Naive thymus-derived CD8-positive, alpha-beta T cell (primary cell): ENCODE measurements at regions not wholly inside any gene's neighbourhood (a gene's known extent, or its start where the extent isn't known, plus 50 kb on each side); places are given as distances from the start of the nearest gene placed in this dataset.
"Not testable (repeated sequence)": the region's sequence is repeated elsewhere in the genome, so short reads cannot be mapped to it uniquely, and the experiment has no call there.

Experiments used
- ATAC-seq, 2 donors: fragments of 150-1000 bp; cut with Tn5 transposase in 1 of 2; sonication (Bioruptor Pico), chemical (Tn5 transposase) in 1 of 2; 1 replicate in 1 of 2; 2 replicates in 1 of 2; pipeline ENCODE4 v1.10.0; 2021; ENCODE audit warnings: mild to moderate bottlenecking in 2 of 2, moderate library complexity in 2 of 2
- POLR2A ChIA-PET: fragments of 350-600 bp; sonication (Branson Sonifier 250); formaldehyde crosslinking; loops from one replicate; lab custom pipeline; 2021; ENCODE audit warnings: antibody characterized with exemption; lab: Charles Lee
- DNase-seq, 10 donors: peaks; one replicate each; pipeline versions ENCODE4 v3.0.0 to v3.0.0-alpha.2; 2020 to 2022
- H3K27ac Mint-ChIP-seq, 10 donors: one replicate each; pipeline ENCODE4 v1.8.0; 2020 to 2022; ENCODE audit warnings: mild to moderate bottlenecking in 10 of 10, mixed read lengths in 10 of 10, moderate library complexity in 4 of 10, inconsistent platforms in 1 of 10
- H3K27me3 Mint-ChIP-seq, 5 donors: one replicate each; pipeline ENCODE4 v1.8.0; 2021 to 2022; ENCODE audit warnings: mixed read lengths in 5 of 5
- H3K36me3 Mint-ChIP-seq, 3 donors: one replicate each; pipeline ENCODE4 v1.8.0; 2020 to 2022; ENCODE audit warnings: mixed read lengths in 3 of 3, mild to moderate bottlenecking in 2 of 3, inconsistent platforms in 1 of 3
- H3K4me1 Mint-ChIP-seq, 4 donors: one replicate each; pipeline ENCODE4 v1.8.0; 2021 to 2022; ENCODE audit warnings: mixed read lengths in 4 of 4
- H3K4me3 Mint-ChIP-seq, 10 donors: one replicate each; pipeline ENCODE4 v1.8.0; 2020 to 2022; ENCODE audit warnings: mild to moderate bottlenecking in 10 of 10, mixed read lengths in 10 of 10, moderate library complexity in 6 of 10, inconsistent platforms in 1 of 10
- H3K9me3 Mint-ChIP-seq, 9 donors: one replicate each; pipeline ENCODE4 v1.8.0; 2020 to 2022; ENCODE audit warnings: mixed read lengths in 9 of 9, mild to moderate bottlenecking in 3 of 9, inconsistent platforms in 1 of 9, moderate library complexity in 1 of 9

DNA sequence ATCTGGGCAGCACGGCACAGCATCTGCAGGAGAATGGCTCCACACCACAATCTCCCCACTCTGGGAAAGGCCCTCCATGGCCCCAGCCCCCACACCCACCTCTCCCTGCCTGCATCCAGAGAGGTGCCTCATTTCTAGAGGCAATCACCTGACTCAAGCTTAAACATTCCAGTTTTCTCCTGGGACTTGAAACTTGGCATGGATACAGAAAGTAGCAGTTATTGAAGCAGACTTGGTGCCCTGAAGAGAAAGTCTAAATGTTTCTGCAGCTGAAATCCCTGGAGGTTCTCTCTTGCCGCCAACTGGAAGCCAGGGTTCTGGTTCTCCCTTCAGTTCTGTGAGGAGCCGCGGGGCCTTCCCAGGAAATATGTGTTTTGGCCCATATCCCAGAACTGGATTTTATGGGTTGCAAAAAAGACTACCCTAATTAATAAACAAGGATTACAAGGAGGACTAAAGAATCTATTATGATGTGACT, 122.8 kb downstream of the SKIDA1 start:
- Mint-ChIP-seq H3K27ac (no peak overlapping the region), H3K27me3 (peaks cover 0 to 3% (median 0%) of the 10 kb centered on the region in 5 donors), H3K4me3 (no peak overlapping the region), H3K4me1 (peaks cover 6 to 14% (median 12%) of the 10 kb centered on the region in 4 donors), H3K9me3 (no peaks in the 10 kb centered on the region), H3K36me3 (no peaks in the 10 kb centered on the region)
- no peak for ATAC-seq
- no peak for DNase-seq
- POLR2A ChIA-PET, result no interaction called here

- Mint-ChIP-seq H3K27me3 (peaks cover 0 to 3% (median 2%) of the 10 kb centered on the region in 5 donors), H3K4me1 (peaks cover 0 to 1% (median under 1%) of the 10 kb centered on the region in 4 donors), H3K4me3 (no peak overlapping the region), H3K36me3 (no peaks in the 10 kb centered on the region), H3K9me3 (peaks cover 0 to 5% (median 0%) of the 10 kb centered on the region in 9 donors), H3K27ac (no peak overlapping the region)
- POLR2A ChIA-PET, result no interaction called here
- ATAC-seq (no peak), DNase-seq (no peak)
Observed at GRCh38 chr10:21401196-21401595, 124.3 kb downstream of the SKIDA1 start.

DNA sequence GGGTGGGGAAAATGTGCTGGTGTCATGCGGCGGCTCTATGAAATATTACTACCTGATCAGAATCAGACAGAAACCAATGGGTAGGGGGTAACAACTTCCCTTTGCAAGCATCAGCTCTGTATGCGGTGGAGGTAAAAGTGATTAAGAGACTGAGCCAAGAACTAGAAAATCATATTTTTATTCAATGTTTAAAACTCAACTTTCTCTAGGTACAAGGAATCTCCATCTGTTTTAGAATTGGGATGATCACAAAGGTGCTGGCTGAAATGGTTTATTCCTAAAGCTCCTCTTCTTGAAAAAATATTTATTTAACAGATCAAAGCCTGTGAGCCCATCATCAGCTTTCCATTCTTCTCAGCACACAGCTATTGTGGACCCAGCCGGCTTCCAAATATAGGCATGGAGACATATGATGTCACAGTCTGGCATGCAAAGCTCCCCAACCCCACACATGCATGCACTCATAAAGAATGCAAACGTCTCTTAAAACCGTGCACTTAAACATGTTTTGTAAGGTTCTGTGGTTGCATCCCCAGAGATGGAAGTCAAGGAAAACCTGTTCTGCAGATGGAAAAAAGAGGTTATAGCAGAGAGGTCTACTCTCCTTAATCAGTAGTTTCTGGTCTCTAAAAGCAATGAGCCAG, 126.0 kb downstream of the SKIDA1 start:
- Mint-ChIP-seq H3K4me3 (no peak overlapping the region), H3K27ac (no peak overlapping the region), H3K27me3 (peaks cover 0 to 4% (median 3%) of the 10 kb centered on the region in 5 donors), H3K36me3 (peaks cover 0 to 7% (median 4%) of the 10 kb centered on the region in 3 donors), H3K9me3 (peaks cover 0 to 15% (median 5%) of the 10 kb centered on the region in 9 donors), H3K4me1 (no peaks in the 10 kb centered on the region)
- DNase-seq (no peak), ATAC-seq (no peak)
- POLR2A ChIA-PET, result interaction anchor here (0.7 kb wide), 1 partner anchor 13 kb away, joined by 3 read pairs; no protein-coding TSS in a partner anchor

GRCh38 chr10:21398563-21399231, 126.8 kb downstream of the SKIDA1 start:
- H3K36me3 Mint-ChIP-seq, result peaks cover 0 to 7% (median 4%) of the 10 kb centered on the region in 3 donors
- no peak overlapping the region for H3K4me3 Mint-ChIP-seq
- no peaks in the 10 kb centered on the region for H3K4me1 Mint-ChIP-seq

DNA sequence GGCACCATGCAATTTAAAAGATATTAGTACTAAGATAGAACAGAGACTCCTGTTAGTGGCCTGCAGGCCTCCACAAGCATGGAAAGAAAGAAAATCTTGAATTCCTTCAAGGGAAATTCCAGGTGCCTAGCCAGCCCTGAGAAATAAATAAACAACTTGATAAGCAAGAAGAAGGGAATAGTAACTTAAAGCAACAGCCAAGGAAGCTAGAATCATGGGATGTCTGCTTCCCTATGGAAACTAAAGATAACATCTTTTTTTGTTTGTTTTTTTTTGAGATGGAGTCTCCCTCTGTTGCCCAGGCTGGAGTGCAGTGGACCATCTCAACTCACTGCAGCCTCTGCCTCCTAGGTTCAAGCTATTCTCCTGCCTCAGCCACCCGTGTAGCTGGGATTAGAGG, 128.6 kb downstream of the SKIDA1 start:
- H3K27me3 Mint-ChIP-seq, result peaks cover 0 to 4% (median 3%) of the 10 kb centered on the region in 5 donors
- H3K36me3 Mint-ChIP-seq, result peaks cover 0 to 7% (median 4%) of the 10 kb centered on the region in 3 donors
- peaks cover 0 to 20% (median 6%) of the 10 kb centered on the region in 9 donors for H3K9me3 Mint-ChIP-seq
- ATAC-seq (no peak), DNase-seq (no peak)
- no peaks in the 10 kb centered on the region for H3K4me1 Mint-ChIP-seq
- no peak overlapping the region for H3K4me3 Mint-ChIP-seq
- no peak overlapping the region for H3K27ac Mint-ChIP-seq
- POLR2A ChIA-PET, result no interaction called here

More at GRCh38 chr10:21398563-21399231, 126.8 kb downstream of the SKIDA1 start:
- ATAC-seq (no peak), DNase-seq (no peak)
- H3K27ac Mint-ChIP-seq, result no peak overlapping the region
- H3K27me3 Mint-ChIP-seq, result peaks cover 0 to 4% (median 3%) of the 10 kb centered on the region in 5 donors
- POLR2A ChIA-PET, result no interaction called here
- H3K9me3 Mint-ChIP-seq, result peaks cover 0 to 20% (median 6%) of the 10 kb centered on the region in 9 donors

GRCh38 chr10:21393931-21394330, 131.6 kb downstream of the SKIDA1 start:
- peaks cover 0 to 20% (median 6%) of the 10 kb centered on the region in 9 donors for H3K9me3 Mint-ChIP-seq
- H3K36me3 Mint-ChIP-seq, result peaks cover 0 to 7% (median 4%) of the 10 kb centered on the region in 3 donors
- no peaks in the 10 kb centered on the region for H3K4me1 Mint-ChIP-seq
- DNase-seq (no peak), ATAC-seq (no peak)
- peaks cover 0 to 8% (median 7%) of the 10 kb centered on the region in 5 donors for H3K27me3 Mint-ChIP-seq
- POLR2A ChIA-PET, result no interaction called here
- H3K4me3 Mint-ChIP-seq, result no peak overlapping the region
- no peak overlapping the region for H3K27ac Mint-ChIP-seq

GRCh38 chr10:21388589-21388988, 136.9 kb downstream of the SKIDA1 start:
- Mint-ChIP-seq H3K9me3 (peaks cover 0 to 8% (median 0%) of the 10 kb centered on the region in 9 donors), H3K27me3 (peaks cover 0 to 7% (median 4%) of the 10 kb centered on the region in 5 donors), H3K36me3 (no peaks in the 10 kb centered on the region), H3K4me3 (no peak overlapping the region), H3K27ac (no peak overlapping the region), H3K4me1 (no peaks in the 10 kb centered on the region)
- POLR2A ChIA-PET, result no interaction called here
- DNase-seq (no peak), ATAC-seq (no peak)

DNA sequence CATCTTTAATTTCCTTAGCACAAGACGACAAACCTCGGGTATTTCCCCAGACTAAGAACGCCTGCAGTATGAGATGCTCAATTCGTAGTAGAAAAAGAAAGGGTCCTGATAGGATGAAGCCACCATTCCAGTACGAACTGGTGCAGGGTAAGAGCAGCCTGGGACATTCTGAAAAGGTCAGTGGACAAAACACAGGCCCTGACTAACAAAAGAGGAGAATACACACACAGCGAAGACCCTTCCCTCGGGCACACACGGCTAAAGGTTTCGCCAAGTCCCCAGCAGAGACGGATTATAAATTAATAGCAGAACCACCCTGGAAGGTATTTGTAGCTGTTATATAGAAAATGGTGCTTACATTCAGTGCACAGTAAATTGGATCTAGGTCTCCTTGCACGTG, 137.6 kb downstream of the SKIDA1 start:
- H3K36me3 Mint-ChIP-seq, result no peaks in the 10 kb centered on the region

DNA sequence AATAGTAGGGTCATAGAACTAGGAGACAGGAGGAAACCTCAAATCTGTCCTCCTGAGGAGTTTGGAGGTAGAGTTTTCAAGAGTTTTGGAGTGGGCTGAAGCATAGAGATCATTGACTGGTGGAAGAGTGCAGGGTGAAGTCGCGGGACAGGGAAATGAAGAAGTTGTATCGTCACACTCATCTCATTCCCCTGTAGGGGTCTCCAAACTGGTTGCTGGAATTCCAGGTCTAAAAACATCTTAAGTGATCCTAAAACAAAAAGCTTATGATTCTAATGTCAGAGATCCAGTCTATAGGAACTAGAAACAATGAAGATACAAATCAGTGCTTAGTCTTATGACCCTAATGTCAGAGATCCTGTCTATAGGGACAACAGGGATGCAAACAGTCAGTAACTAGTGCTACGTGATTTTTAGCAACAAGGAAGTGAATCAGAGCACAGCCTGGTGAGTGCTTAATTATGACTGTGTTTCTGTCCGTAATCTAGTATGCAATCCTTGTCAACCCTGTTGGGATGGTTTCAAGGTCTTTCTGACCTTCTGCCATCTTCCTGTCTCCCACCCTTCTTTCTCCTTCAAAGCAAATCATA, 139.4 kb downstream of the SKIDA1 start:
- Mint-ChIP-seq H3K27me3 (peaks cover 0 to 7% (median 4%) of the 10 kb centered on the region in 5 donors), H3K4me1 (peaks cover 0 to under 1% (median 0%) of the 10 kb centered on the region in 4 donors), H3K36me3 (no peaks in the 10 kb centered on the region), H3K27ac (no peak overlapping the region), H3K9me3 (peaks cover 0 to 8% (median 0%) of the 10 kb centered on the region in 9 donors), H3K4me3 (no peak overlapping the region)
- DNase-seq, result no peak
- no peak for ATAC-seq
- POLR2A ChIA-PET, result no interaction called here

More for the DNA sequence above, 137.6 kb downstream of the SKIDA1 start:
- POLR2A ChIA-PET, result no interaction called here
- Mint-ChIP-seq H3K9me3 (peaks cover 0 to 8% (median 0%) of the 10 kb centered on the region in 9 donors), H3K4me3 (no peak overlapping the region), H3K27ac (peak overlapping the region in 1 of 10 donors; percentile 61), H3K27me3 (peaks cover 0 to 7% (median 4%) of the 10 kb centered on the region in 5 donors), H3K4me1 (no peaks in the 10 kb centered on the region)
- ATAC-seq, result no peak
- DNase-seq, result no peak

- Mint-ChIP-seq H3K4me3 (no peak overlapping the region), H3K36me3 (no peaks in the 10 kb centered on the region), H3K27me3 (peaks cover 0 to 7% (median 4%) of the 10 kb centered on the region in 5 donors), H3K9me3 (peaks cover 0 to 8% (median 0%) of the 10 kb centered on the region in 9 donors), H3K4me1 (peaks cover 0 to 6% (median 5%) of the 10 kb centered on the region in 4 donors), H3K27ac (no peak overlapping the region)
- ATAC-seq (no peak), DNase-seq (no peak)
- POLR2A ChIA-PET, result no interaction called here
Observed at GRCh38 chr10:21385536-21385935, 139.9 kb downstream of the SKIDA1 start.

- H3K4me1 Mint-ChIP-seq, result peaks cover 0 to 11% (median 8%) of the 10 kb centered on the region in 4 donors
- H3K9me3 Mint-ChIP-seq, result no peaks in the 10 kb centered on the region
- POLR2A ChIA-PET, result no interaction called here
- no peak for ATAC-seq
- no peak for DNase-seq
- H3K27me3 Mint-ChIP-seq, result no peaks in the 10 kb centered on the region
- H3K27ac Mint-ChIP-seq, result peak overlapping the region in 2 of 10 donors; percentile 7 to 45
- no peak overlapping the region for H3K4me3 Mint-ChIP-seq
- no peaks in the 10 kb centered on the region for H3K36me3 Mint-ChIP-seq
Observed at GRCh38 chr10:21379143-21379542, 146.3 kb downstream of the SKIDA1 start.

- H3K27me3 Mint-ChIP-seq, H3K36me3 Mint-ChIP-seq, DNase-seq, ATAC-seq, H3K4me3 Mint-ChIP-seq, H3K9me3 Mint-ChIP-seq, POLR2A ChIA-PET: not testable (repeated sequence)
- Mint-ChIP-seq H3K4me1 (peaks cover 6 to 23% (median 16%) of the 10 kb centered on the region in 4 donors), H3K27ac (peak overlapping the region in 2 of 10 donors; percentile 56 to 61)
Observed at GRCh38 chr10:21375274-21375673, 150.2 kb downstream of the SKIDA1 start.
